HG03045 (cell line): ENCODE measurements at regions not wholly inside any gene's neighbourhood (a gene's known extent, or its start where the extent isn't known, plus 50 kb on each side); places are given as distances from the start of the nearest gene placed in this dataset.
"Not testable (repeated sequence)": the region's sequence is repeated elsewhere in the genome, so short reads cannot be mapped to it uniquely, and the experiment has no call there.

Experiments used
- ATAC-seq: cut with Tn5 transposase; IDR thresholded peaks from one replicate; pipeline ENCODE4 v1.9.1; 2021; ENCODE audit warnings: mild to moderate bottlenecking, moderate library complexity; ENCODE audit not compliant: unreplicated experiment

GRCh38 chr13:58955546-58956385 lies 1208.0 kb downstream of the DIAPH3 start:
- ATAC-seq, result peak; percentile 52

- ATAC-seq, result not testable (repeated sequence)
Measured at GRCh38 chr13:58958097-58958496, 1205.6 kb downstream of the DIAPH3 start.

GRCh38 chr13:58960888-58961287 lies 1202.8 kb downstream of the DIAPH3 start:
- no peak for ATAC-seq

GRCh38 chr13:58963321-58963720 lies 1200.4 kb downstream of the DIAPH3 start:
- no peak for ATAC-seq

- ATAC-seq, result no peak
Measured at GRCh38 chr13:58964048-58964447, 1199.7 kb downstream of the DIAPH3 start.

- no peak for ATAC-seq
Measured at GRCh38 chr13:58977085-58977484, 1186.6 kb downstream of the DIAPH3 start.

GRCh38 chr13:58978331-58978730 lies 1185.4 kb downstream of the DIAPH3 start:
- ATAC-seq, result no peak

- ATAC-seq, result no peak
Measured at GRCh38 chr13:58979851-58980250, 1183.9 kb downstream of the DIAPH3 start.

GRCh38 chr13:58985845-58986244 lies 1177.9 kb downstream of the DIAPH3 start:
- ATAC-seq, result no peak

GRCh38 chr13:58989556-58989955 lies 1174.2 kb downstream of the DIAPH3 start:
- ATAC-seq, result no peak

- ATAC-seq, result no peak
Measured at GRCh38 chr13:58991826-58992477, 1171.8 kb downstream of the DIAPH3 start.

GRCh38 chr13:58992478-58993042 lies 1171.2 kb downstream of the DIAPH3 start:
- ATAC-seq, result no peak

GRCh38 chr13:58994077-58994476 lies 1169.7 kb downstream of the DIAPH3 start:
- ATAC-seq, result no peak

GRCh38 chr13:58994777-58995176 lies 1169.0 kb downstream of the DIAPH3 start:
- no peak for ATAC-seq

GRCh38 chr13:58998716-58999115 lies 1165.0 kb downstream of the DIAPH3 start:
- ATAC-seq, result no peak

- ATAC-seq, result no peak
Measured at GRCh38 chr13:58999851-59000250, 1163.9 kb downstream of the DIAPH3 start.

- ATAC-seq, result no peak
Measured at GRCh38 chr13:59000770-59001169, 1163.0 kb downstream of the DIAPH3 start.

GRCh38 chr13:59012731-59013130 lies 1151.0 kb downstream of the DIAPH3 start:
- ATAC-seq, result no peak

GRCh38 chr13:59016250-59016649 lies 1147.5 kb downstream of the DIAPH3 start:
- no peak for ATAC-seq

- ATAC-seq, result no peak
Measured at GRCh38 chr13:59024434-59024833, 1139.3 kb downstream of the DIAPH3 start.

GRCh38 chr13:59034198-59034597 lies 1129.5 kb downstream of the DIAPH3 start:
- ATAC-seq, result no peak

- ATAC-seq, result no peak
Measured at GRCh38 chr13:59038824-59039223, 1124.9 kb downstream of the DIAPH3 start.
